ENCODE measurements at regions not wholly inside any gene's neighbourhood (a gene's known extent, or its start where the extent isn't known, plus 50 kb on each side); places are given as distances from the start of the nearest gene placed in this dataset.

- no peak for ATAC-seq
- peak; percentile 75 for TF ChIP-seq ISL1 (CRISPR knock-in tag; IDR thresholded peaks at IDR 0.05)
- TF ChIP-seq ZNF8 (CRISPR knock-in tag; IDR thresholded peaks at IDR 0.05): no peak
- no peak for TF ChIP-seq ESRRG (CRISPR knock-in tag; IDR thresholded peaks at IDR 0.05)
These were observed 177.6 kb upstream of the CDH20 start for GRCh38 chr18:61155586-61155985.

- no peak for TF ChIP-seq ZFP30 (CRISPR knock-in tag; IDR thresholded peaks at IDR 0.05)
- no peak for TF ChIP-seq ISL1 (CRISPR knock-in tag; IDR thresholded peaks at IDR 0.05)
- no peak for TF ChIP-seq RARB (CRISPR knock-in tag; IDR thresholded peaks at IDR 0.05)
- TF ChIP-seq OSR1 (CRISPR knock-in tag; IDR thresholded peaks at IDR 0.05): no peak
- TF ChIP-seq, protein P1, sequence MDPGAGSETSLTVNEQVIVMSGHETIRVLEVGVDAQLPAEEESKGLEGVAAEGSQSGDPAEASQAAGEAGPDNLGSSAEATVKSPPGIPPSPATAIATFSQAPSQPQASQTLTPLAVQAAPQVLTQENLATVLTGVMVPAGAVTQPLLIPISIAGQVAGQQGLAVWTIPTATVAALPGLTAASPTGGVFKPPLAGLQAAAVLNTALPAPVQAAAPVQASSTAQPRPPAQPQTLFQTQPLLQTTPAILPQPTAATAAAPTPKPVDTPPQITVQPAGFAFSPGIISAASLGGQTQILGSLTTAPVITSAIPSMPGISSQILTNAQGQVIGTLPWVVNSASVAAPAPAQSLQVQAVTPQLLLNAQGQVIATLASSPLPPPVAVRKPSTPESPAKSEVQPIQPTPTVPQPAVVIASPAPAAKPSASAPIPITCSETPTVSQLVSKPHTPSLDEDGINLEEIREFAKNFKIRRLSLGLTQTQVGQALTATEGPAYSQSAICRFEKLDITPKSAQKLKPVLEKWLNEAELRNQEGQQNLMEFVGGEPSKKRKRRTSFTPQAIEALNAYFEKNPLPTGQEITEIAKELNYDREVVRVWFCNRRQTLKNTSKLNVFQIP (CRISPR knock-in tag; IDR thresholded peaks at IDR 0.05; ENCODE audit: borderline replicate concordance, low read depth): no peak
- ATAC-seq: no peak
These were observed 175.8 kb upstream of the CDH20 start for GRCh38 chr18:61157451-61157850.

DNA sequence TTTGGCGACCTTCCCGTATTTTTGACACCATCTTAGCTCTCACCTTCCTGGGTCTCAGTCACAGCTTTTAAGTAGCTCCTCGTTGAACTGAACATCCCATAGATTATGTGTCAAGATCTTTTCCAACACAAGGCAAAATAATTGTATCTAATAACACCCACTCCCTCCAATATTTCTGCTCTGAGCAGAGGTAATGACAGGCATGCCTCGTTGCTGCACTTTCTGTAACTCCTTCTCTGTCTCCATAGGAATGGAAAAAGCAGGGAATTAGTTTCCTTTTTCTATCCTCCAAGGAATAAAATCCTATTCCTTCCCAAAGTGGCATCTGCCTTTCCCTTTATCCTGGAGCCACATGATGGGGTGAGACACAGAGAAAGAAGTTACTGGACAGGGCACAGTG is 174.0 kb upstream of the CDH20 start:
- no peak for ATAC-seq
- TF ChIP-seq ZNF565 (CRISPR knock-in tag; conservative IDR thresholded peaks at IDR 0.05; ENCODE audit: low read depth) (no peak), CREB5 (CRISPR knock-in tag; IDR thresholded peaks at IDR 0.05; ENCODE audit: low read depth) (no peak), ZNF70 (CRISPR knock-in tag; IDR thresholded peaks at IDR 0.05) (no peak), BACH2 (CRISPR knock-in tag; IDR thresholded peaks at IDR 0.05; ENCODE audit: borderline replicate concordance) (no peak), PPARA (CRISPR knock-in tag; IDR thresholded peaks at IDR 0.05; ENCODE audit: borderline replicate concordance) (no peak), CSDC2 (CRISPR knock-in tag; IDR thresholded peaks at IDR 0.05) (no peak), SNAI2 (CRISPR knock-in tag; IDR thresholded peaks at IDR 0.05) (no peak), ARNTL (CRISPR knock-in tag; IDR thresholded peaks at IDR 0.05; ENCODE audit: borderline replicate concordance, low read depth) (no peak), CSRNP3 (CRISPR knock-in tag; IDR thresholded peaks at IDR 0.05) (no peak), ZFP3 (CRISPR knock-in tag; IDR thresholded peaks at IDR 0.05) (no peak), ZFP30 (CRISPR knock-in tag; IDR thresholded peaks at IDR 0.05) (no peak), ISL1 (CRISPR knock-in tag; IDR thresholded peaks at IDR 0.05) (no peak), RARB (CRISPR knock-in tag; IDR thresholded peaks at IDR 0.05) (no peak)
- TF ChIP-seq, protein P2, sequence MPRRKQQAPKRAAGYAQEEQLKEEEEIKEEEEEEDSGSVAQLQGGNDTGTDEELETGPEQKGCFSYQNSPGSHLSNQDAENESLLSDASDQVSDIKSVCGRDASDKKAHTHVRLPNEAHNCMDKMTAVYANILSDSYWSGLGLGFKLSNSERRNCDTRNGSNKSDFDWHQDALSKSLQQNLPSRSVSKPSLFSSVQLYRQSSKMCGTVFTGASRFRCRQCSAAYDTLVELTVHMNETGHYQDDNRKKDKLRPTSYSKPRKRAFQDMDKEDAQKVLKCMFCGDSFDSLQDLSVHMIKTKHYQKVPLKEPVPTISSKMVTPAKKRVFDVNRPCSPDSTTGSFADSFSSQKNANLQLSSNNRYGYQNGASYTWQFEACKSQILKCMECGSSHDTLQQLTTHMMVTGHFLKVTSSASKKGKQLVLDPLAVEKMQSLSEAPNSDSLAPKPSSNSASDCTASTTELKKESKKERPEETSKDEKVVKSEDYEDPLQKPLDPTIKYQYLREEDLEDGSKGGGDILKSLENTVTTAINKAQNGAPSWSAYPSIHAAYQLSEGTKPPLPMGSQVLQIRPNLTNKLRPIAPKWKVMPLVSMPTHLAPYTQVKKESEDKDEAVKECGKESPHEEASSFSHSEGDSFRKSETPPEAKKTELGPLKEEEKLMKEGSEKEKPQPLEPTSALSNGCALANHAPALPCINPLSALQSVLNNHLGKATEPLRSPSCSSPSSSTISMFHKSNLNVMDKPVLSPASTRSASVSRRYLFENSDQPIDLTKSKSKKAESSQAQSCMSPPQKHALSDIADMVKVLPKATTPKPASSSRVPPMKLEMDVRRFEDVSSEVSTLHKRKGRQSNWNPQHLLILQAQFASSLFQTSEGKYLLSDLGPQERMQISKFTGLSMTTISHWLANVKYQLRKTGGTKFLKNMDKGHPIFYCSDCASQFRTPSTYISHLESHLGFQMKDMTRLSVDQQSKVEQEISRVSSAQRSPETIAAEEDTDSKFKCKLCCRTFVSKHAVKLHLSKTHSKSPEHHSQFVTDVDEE (CRISPR knock-in tag; IDR thresholded peaks at IDR 0.05): no peak

- no peak for ATAC-seq
- TF ChIP-seq, protein P1 (CRISPR knock-in tag; IDR thresholded peaks at IDR 0.05; ENCODE audit: borderline replicate concordance, low read depth): no peak
- TF ChIP-seq CREB5 (CRISPR knock-in tag; IDR thresholded peaks at IDR 0.05; ENCODE audit: low read depth) (no peak), TOX (CRISPR knock-in tag; IDR thresholded peaks at IDR 0.05; ENCODE audit: borderline replicate concordance) (no peak), ISL1 (CRISPR knock-in tag; IDR thresholded peaks at IDR 0.05) (no peak), PPARA (CRISPR knock-in tag; IDR thresholded peaks at IDR 0.05; ENCODE audit: borderline replicate concordance) (no peak), ZNF70 (CRISPR knock-in tag; IDR thresholded peaks at IDR 0.05) (no peak), ZFP3 (CRISPR knock-in tag; IDR thresholded peaks at IDR 0.05) (no peak), ZNF565 (CRISPR knock-in tag; conservative IDR thresholded peaks at IDR 0.05; ENCODE audit: low read depth) (no peak), ESRRG (CRISPR knock-in tag; IDR thresholded peaks at IDR 0.05) (no peak), ZC3H10 (CRISPR knock-in tag; IDR thresholded peaks at IDR 0.05) (no peak), RARB (CRISPR knock-in tag; IDR thresholded peaks at IDR 0.05) (no peak), TCF4 (CRISPR knock-in tag; IDR thresholded peaks at IDR 0.05; ENCODE audit: borderline replicate concordance) (no peak), ARNTL (CRISPR knock-in tag; IDR thresholded peaks at IDR 0.05; ENCODE audit: borderline replicate concordance, low read depth) (no peak), CSRNP3 (CRISPR knock-in tag; IDR thresholded peaks at IDR 0.05) (no peak)
These were observed 168.9 kb upstream of the CDH20 start for GRCh38 chr18:61164321-61164720.

Data from SK-N-SH treated with all-trans-retinoic acid at 6 μM for 48 hours (cell line).